ENCODE measurements at regions not wholly inside any gene's neighbourhood (a gene's known extent, or its start where the extent isn't known, plus 50 kb on each side); places are given as distances from the start of the nearest gene placed in this dataset.
A peak's percentile ranks its signal among the peaks of the same experiment; 100 is the strongest.

DNA sequence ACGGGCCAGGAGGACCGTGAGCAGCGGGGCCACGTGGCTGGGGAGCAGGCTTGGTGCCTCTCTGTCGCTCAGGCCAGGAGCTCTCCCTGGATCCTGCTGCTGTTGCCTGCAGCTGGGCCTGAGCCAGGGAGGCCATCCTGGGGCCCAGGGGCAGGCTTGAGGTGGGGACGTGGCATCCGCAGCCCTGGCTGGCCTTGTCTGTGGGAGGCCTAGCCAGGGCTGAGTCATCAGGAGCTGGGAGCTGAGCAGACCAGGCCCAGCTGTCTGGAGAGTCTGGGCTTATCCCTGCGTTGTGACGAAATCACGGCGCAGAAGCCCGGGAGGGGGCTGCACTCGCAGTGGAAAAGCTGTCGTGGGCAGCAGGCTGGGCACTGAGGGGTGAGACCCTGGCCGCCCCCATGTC, 138.8 kb upstream of the COL5A1 start:
- peak; percentile 90 for DNase-seq

DNA sequence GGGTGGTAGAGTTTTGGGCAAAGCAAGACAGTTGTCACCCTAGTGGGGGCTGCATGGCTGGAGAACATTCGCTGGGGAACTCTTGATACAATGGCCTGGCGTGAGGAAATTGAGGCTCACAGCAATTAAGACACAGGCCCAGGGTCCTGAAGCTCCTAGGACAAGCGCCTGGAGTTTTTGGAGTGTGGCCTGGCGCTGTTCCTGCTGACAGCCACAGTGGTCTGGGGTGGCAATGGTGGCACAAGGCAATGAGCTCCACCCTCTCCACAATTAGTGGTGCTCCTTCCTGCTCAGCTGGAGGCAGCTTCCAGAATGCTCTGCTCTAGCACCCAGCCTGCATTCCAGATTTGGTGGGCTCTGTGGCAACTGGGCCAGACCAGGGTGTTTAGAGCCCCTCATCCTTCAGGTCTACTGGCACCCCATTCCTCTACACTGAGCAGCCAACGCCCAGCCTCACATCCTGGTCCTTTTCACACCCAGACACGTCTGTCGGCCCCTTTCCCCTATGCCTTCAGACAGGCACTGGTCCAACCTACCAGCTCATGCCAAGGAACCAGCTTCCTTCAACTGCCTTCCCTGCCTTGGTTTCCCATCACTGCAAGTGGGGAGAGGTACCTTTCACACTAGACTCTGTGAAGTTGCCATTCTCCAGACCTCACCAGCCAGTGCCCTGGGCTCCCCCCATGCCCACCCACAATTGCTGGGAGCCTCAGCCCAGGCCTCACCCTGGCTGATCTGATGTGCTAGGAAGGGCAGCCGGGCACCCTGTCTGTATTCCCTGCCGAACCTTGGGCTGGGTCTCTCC, 138.1 kb upstream of the COL5A1 start:
- no peak for DNase-seq

DNA sequence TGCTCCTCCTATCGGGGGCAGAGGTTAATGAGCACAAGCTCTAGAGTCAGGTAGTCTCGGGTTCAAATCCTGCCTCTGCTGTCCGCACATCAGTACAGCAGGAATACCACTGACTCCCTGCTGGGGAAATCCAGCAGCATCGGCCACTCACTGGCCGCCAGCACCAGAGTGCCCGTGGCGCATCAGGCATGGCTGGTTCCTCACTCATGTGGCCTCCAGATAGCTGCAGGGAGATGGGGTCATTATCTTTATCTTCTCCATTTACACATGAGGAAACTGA, 137.6 kb upstream of the COL5A1 start:
- DNase-seq: no peak

DNA sequence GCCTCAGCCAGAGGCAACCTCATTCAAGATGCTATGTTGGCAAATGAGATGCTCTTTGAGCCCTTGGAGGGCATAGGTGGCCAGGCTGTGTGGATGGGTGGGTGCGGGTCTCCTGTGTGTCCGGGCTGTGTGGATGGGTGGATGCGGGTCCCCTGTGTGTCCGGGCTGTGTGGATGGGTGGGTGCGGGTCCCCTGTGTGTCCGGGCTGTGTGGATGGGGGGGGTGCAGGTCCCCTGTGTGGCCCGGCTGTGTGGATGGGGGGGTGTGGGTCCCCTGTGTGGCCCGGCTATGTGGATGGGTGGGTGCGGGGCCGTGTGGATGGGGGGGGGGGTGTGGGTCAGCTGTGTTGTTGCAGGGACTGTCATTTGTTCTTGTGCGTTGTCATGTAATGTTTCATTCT, 136.6 kb upstream of the COL5A1 start:
- DNase-seq: no peak

DNA sequence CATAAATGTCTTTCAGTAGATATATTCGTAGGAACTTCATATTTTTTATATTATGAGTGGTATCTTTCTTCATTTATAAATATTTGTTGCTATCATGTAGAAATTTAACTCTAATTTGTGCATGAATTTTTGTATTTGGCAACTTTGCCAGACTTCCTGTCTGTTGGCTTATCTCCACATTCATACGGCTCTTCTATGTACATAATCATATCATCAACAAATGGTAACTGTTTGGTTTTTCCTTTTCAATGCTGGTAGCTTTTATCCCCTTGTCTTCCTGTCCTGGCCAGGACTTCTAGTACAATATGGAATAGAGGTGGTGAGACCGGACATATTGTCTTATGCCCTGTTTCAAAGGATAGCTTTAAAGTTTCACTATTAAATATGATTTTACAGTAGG, 132.3 kb upstream of the COL5A1 start:
- DNase-seq: no peak

DNA sequence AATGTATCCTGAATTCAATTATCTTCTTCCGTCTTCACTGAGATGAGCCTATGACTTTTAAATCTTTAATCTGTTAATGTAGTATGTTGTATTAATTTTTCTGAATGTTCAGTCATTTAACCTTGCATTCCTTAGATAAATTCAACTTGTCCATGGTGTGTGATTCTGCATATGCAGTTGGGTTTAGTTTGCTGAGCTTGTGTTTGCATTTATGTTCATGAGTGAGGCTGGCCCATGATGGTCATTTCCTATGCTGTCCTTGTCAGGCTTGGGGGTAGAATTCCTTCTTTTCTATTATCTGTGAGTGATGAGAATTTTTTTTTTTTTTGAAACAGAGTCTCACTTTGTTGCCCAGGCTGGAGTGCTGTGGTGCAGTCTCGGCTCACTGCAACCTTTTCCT, 131.8 kb upstream of the COL5A1 start:
- no peak for DNase-seq

DNA sequence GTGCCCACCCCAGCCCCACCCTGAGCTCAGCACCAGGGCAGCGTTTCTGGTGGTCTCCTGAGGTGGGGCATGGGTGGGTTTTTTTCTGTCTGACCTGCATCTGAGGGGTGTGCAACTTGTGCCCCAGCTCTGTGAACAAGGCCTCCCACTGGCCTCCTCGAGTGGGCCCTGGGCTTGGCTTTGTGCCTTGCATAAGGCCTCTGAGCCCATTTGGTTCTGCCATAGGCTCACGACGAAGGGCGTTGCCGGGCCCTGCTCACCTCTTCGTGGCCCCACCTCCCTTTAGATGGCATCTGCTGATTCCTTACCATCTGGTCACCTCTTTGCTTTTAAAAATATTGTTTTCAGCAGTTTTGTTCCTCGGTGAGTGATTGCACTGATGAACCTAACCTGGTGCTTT, 127.1 kb upstream of the COL5A1 start:
- DNase-seq: no peak

DNA sequence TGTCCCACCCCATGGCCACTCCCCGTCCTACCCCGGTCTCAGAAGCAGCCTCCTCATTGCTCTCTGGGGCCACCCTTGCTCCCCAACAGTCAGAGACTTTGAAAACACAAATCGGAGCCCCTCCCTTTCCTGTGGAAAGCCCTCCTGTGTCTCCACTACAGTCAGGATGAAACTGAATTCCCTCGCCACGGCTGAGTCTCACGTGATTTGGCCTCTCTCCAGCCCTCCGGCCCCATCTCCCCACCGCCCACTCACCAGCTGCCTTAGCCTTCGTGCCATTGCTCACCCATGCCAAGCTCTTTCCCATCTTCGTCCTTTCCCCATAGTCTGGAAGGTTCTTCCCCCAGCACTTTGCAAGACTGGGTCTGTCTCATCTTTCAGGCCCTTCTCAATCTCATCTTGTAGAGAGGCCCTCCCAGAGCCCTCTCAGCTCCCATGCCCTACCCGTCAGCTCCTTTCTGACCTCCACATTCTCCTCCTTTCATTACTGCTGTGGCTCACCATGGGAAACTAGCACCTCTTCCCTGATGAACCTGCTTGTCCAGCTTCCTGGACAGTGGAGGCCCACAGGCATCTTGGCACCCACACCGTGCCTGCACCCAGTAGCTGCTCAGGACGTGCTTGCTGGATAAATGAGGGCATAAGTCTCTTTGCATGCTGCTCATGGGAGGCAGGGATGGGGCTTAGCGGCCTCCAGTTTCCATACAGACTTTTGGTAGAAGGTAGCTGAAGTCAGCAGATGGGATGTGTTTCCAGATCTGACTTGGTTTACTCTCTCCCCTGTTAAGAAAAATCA, 126.4 kb upstream of the COL5A1 start:
- no peak for DNase-seq

DNA sequence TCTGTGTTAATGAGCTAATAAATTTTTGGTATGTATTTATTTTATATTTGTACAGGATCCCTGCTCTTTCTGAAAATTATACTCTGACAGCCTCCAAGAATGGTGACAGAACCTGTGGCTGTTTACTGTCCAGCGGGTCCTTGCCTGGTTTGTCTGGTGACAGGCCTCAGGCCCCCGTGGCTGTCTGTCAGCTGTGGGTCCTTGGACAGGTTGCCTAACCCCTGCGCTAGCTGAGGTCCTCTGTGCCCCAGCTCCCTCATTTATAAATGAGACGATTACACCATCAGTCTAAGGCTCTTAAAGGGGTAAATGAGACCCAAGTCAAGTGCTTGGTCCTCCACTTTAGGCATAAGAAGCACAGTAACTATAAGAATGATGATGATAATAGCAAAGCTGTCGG, 125.1 kb upstream of the COL5A1 start:
- no peak for DNase-seq

DNA sequence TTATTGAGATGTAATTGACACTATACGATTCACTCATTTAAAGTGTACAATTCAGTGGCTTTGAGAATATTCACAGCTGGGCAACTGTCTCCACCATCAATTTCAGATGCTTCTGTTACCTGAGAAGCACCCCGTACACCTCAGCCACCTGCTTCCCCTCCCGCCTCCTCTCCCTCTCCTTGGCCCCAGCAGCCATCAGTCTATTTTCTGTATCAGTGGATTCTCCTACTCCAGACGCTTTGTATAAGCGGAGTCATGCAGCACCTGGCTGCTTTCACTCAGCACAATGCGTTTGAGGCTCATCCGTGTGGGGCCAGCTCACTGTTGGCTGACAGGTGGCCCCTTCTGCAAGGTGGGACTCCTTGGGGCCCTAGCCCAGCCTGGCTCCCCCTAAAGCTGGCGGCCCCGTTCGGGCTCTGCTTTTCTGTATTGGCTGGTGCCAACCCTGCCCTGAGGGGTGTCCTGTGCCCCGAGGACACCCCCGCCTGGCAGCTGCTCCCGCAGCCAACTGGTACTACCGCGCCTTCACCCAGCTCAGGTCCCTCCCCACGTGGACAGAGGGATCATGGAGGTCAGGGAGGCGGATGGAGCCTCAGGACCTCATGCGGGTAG, 124.4 kb upstream of the COL5A1 start:
- no peak for DNase-seq

DNA sequence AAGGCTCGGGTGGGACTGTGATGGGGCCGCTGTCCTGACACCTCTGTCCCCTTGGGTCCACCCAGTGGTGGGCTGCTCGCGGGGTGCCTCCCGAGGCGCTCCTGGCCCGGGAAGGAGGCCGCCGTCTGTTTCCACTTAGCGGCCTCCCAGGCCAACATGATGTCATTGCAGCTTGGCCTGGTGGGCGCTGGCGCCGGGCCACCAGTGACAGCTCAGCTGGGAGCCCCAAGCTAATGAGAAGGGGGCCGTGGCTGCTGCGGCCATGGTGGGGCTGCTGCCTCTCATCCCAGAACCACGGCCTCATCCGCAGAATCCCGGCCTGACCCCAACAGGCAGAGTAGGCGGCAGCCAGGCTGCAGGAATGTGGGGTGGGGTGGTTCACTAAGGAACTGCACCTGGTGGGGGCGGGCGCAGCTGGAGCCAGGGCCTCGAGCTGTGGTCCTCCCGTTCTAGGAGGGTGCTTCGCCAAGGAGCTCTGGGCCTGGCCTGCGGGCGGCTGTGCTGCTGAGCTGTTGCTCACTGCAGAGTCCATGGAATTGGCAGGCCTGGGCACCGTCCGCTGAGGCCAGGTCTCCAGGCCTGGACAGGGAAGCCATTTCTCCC, 123.5 kb upstream of the COL5A1 start:
- DNase-seq: no peak

DNA sequence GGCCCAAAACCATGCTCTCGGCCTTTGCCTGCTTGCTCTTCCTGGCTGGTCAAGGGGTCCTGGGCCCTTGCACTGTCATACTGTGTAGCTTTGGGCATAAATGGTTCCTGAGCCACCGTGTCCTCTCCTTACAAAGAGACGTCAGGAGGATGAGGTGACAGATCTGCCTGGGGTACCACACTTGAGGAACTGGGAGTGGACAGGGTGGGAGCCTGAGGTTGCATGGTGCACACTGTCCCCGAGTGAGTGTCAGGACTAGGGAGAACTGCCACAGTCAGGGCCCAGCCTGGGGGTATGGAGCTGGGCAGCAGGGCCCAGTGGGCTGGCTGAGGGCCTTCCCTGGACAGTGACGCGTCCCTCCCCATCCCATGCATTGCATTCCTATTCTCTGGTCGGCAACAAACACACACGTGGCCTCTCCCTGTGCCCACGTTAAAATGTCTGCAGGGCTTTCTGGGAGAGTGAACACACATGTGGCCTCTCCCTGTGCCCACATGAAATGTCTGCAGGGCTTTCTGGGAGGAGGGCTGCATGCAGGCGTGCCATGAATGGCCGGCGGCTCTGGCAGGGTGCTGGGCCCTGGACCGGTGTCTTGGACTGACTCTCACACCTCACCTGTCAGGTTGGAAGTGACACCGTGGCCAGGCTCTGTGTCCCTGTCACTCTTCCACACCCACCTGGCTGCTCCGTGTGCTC, 122.1 kb upstream of the COL5A1 start:
- no peak for DNase-seq

DNA sequence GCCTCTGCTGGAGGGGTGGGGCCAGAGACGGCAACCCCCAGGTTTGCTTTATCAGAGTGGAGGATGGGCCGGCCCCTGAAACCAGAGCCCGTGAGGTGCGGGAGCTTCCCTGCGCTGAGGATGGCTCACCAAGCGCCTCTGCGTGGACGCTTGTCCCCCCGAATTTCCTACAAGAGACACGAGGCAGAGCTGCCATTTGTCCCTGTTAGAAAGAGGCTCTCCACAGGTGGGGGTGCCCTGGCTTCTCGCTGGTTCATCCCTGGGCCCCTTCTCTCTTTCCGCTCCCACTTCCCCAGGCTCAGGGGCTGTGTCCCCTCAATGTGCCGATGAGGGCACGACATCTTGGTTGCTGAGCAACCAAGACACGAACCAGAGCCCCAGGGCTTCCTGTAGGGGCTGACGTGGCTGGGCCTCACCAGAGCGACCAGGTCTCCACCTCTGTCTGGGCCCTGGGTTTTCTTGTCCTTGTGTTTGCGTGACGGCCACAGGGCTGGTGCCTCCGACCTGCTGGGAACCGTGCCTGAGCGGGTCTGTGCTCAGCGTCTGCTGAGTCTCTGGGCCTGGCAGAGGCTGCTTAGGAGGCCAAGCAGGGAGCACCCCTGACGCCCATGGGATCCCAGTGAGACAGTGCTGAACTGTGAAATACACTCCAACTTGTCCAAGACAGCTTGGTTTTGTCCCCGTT, 119.6 kb upstream of the COL5A1 start:
- no peak for DNase-seq

DNA sequence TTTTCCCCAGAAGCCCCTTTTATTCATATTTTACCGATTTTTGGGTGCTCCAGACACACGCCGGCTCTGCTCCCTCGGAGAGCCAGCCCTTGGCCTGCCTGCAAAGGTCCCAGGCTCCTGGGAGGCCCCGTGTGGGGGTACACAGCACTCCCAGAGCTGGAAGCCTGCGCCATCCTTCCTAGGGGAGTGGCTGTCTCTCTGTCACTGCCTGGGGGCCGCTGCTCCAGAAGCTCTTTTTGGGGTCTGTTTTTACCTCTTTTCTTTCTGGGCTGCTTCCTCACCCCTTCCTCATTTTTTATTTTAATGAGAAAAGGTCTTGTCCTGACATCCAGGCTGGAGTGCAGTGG, 119.1 kb upstream of the COL5A1 start:
- DNase-seq: no peak

DNA sequence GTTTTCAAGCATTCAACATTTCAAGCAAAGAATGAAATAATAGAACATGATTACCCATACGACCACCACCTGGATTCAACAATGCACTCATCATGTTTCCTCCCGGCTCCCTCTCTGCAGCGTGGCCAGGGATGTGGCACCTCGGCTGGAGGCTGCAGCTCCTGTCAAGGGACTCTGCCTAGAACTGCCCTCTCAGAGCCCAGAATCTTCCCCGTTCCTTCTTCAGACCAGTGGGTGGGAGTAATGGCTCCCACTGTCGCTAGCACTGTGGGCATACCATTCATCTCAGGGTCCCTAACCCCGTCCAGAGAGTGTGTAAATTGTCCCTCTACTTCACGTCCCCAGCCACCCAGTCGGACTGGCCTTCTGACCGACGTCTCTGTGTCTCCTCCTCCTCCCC, 118.6 kb upstream of the COL5A1 start:
- DNase-seq: no peak

DNA sequence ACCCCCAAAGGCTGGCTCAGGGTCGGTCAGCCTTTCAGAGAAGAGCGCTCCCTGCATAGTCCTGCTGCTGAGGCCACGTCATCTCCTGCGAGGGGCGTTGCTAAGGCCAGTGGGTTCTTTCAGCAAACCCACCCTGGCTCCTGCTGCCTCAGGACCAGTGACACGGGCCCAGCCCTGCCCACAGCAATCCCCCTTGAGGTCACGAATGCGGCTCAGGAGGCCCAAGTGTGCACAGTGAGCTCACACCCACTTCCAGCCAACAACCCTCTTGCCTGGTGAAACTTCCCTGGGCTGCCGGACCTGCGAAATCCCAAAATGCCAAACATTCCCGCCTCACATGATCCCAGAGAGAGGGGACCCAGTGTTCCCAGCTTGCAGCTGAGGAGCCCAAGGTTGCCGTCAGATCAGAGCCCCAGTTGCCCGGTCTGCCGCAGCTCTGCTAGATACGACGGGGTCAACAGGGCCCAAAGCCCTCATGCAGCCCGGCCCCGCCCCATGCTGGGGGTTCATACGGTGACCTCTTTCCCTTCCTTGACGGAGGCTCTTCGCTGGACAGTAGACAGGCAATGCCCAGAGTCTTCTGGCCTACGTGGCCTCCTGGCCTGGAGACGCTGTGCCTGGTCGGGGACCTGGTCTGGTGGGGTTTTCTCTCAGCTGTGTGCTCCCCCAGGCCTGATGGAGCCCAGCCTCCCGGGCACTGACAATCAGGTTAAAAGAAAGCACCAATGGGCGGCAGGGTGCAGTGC, 116.4 kb upstream of the COL5A1 start:
- DNase-seq: no peak

DNA sequence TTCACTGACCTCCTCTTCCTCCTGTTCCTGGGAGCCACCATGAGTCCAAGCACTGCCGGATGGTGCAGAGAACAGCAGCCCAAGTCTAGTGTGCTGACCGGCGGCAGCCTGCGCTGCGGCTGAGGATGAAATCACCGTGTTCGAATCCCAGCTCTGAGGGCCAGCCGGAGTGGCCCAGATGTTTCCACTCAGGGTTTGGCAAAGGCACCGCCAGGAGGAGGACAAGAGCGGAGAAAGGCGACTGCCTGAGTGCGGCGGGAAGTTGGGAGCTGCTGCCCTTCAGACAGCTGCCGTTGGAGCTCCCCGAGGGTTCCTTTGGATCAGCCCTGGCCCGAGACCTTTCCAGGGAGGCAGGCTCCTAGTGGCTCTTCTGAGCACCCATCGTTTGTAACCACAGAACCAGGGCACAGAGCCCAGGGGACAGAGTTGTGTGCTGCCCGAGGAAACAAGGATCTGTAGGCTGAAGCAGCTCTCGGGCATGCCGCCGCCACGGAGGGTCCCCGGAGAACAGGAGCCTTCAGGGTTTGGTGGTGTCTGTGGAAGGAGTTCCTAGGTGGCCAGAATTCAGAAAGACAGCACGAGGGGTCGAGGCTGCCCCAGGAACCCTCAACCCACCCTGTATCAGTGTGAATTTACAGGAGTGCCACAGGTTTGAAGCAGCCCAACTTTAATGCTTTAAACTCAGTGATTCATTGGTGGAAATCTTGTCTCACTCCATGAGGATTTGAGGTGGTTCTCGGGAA, 115.6 kb upstream of the COL5A1 start:
- no peak for DNase-seq

DNA sequence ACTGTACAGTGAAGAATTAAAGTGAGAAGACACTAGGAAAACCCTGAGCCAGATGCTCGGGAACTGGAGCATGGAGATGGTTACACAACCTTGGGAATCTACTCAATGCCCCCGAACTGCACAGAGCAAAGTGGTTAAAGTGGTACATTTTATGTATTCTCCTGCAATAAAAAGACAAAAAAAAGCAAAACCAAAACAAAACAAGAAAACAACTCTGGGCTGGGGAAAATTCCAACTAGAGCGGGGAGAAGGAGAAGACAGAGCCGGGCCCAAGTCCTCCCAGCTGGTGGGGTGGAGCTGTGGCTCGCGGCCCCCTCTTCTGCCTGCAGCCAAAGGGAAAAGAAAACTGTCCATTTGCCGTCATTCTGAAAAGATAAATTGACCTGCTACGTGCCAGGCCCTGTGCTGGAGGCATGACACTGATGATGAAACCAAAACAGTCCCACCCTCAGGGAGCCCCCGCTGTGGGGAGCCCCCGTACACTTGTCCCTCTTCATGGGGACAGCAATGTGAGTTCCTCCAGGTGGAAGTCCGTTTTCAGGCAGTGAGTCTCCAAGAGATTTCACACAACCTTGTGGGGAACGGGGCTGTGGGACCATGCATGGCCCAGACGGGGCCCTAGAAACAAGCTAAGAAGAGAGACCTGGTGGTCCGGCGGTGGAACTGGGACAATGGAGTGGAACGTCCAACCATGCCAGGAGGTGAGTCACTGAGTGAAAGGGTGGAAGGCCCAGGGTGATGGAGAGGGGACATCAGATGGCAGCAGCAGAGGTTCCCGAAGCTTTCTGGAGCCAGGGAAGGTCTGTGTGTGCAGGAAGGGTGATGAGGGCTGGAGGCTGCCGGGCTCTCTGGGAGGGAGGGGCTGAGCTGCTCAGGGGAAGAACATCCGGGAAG, 114.8 kb upstream of the COL5A1 start:
- DNase-seq: no peak

DNA sequence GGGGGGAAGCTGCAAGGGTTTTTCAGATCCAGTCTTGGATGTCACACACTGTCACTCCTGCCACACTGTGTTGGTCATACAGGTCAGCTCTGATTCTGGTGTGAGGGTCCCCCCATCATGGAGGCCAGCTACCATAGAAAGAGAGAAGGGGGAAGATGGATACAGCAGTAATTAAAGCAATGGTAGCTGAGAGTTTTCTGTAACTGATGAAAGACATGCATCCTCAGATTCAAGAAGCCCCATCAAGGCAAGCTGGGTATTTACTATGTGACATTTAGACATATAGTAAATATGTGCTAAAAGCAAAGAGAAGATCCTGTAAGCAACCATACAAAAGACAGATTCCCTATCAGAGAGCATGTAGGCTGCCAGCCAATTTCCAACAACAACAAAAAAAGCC, 110.9 kb upstream of the COL5A1 start:
- DNase-seq: no peak
